Upper lobe of left lung (tissue), 6 donors: ENCODE measurements at regions not wholly inside any gene's neighbourhood (a gene's known extent, or its start where the extent isn't known, plus 50 kb on each side); places are given as distances from the start of the nearest gene placed in this dataset.

Source experiments
- ATAC-seq, 2 donors: fragments of 200-7000 bp; cut with Tn5 transposase; one replicate each; pipeline ENCODE4 v1.9.1; 2022; ENCODE audit warnings: mild to moderate bottlenecking in 2 of 2, moderate library complexity in 2 of 2; ENCODE audit not compliant: low FRiP score in 2 of 2
- DNase-seq, 2 donors: peaks; one replicate each; pipeline ENCODE4 v3.0.0-alpha.2; 2019 to 2020
- H3K27ac ChIP-seq, 4 donors: fragments of 200-600 bp; sonication (generic); one replicate each; pipeline ENCODE4 v1.5.1; 2016 to 2019
- H3K27me3 ChIP-seq, 4 donors: fragments of 200-600 bp; sonication (generic); one replicate each; pipeline ENCODE4 v1.5.1; 2017 to 2019
- H3K36me3 ChIP-seq, 4 donors: fragments of 200-600 bp; sonication (generic); one replicate each; pipeline ENCODE4 v1.5.1; 2016 to 2019
- H3K4me1 ChIP-seq, 4 donors: fragments of 200-600 bp; sonication (generic); one replicate each; pipeline ENCODE4 v1.5.1; 2018 to 2019
- H3K4me3 ChIP-seq, 4 donors: fragments of 200-600 bp; sonication (generic); one replicate each; pipeline ENCODE4 v1.5.1; 2017 to 2019; ENCODE audit warnings: mild to moderate bottlenecking in 2 of 4, moderate library complexity in 1 of 4
- H3K9me3 ChIP-seq, 4 donors: fragments of 200-600 bp; sonication (generic); one replicate each; pipeline ENCODE4 v1.5.1; 2018 to 2019
- EP300 ChIP-seq, 4 donors: sonication (generic); formaldehyde crosslinking; IDR thresholded peaks; one replicate each; pipeline ENCODE4 v1.5.1; 2017; ENCODE audit warnings: antibody characterized with exemption in 4 of 4, control low read depth in 2 of 4
- POLR2A ChIP-seq, 4 donors: fragments of 450-650 bp; IDR thresholded peaks; one replicate each; pipeline ENCODE4 v1.5.1; 2016 to 2017; ENCODE audit warnings: antibody characterized with exemption in 4 of 4, mild to moderate bottlenecking in 2 of 4
- POLR2AphosphoS5 ChIP-seq, 2 donors: sonication (generic); formaldehyde crosslinking; IDR thresholded peaks; one replicate each; pipeline ENCODE4 v1.5.1; 2017; ENCODE audit warnings: antibody characterized with exemption in 2 of 2
- WGBS, 2 donors: methylation state at CpG; one replicate each; pipeline ENCODE4 v1.1.5; 2017 to 2018; 5-methylcytosine and 5-hydroxymethylcytosine counted together
- TF ChIP-seq, protein P1 (sequence below), 6 experiments: fragments of 450-650 bp in 4 of 6; fragments of 200-600 bp in 2 of 6; sonication (generic) in 2 of 6; IDR thresholded peaks; one replicate each; pipeline ENCODE4 v1.5.1; 2016 to 2019; ENCODE audit warnings: antibody characterized with exemption in 6 of 6
- donor health status: DM: no; HTN: no; CAD: no; lungs with moderate emphysema.
- donor health status: DM: no; HTN: yes; CAD: no; lungs with severe emphysema.

DNA sequence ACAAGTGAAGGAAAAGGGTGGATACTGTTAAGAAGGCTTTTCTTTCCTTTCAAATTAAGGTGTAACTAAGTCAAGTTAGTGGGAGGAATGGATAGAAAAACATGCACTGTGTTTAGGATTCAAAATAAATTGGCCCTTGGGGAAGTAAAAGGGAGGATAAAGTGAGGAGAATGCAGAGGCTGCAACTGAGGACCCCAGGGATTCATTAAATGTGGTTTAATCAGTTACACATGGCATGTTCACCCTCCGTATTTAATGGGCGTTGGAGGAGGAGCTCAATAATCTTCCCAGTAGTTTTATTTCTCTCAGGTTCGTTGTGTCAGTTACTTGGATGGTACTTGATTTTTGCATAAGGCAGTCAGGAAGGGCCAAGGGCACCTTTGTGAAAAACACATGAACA, 966.3 kb downstream of the JRKL start:
- no peaks in the 10 kb centered on the region for H3K9me3 ChIP-seq
- DNase-seq (no peak), ATAC-seq (no peak)
- 68 to 77% methylated on average over 3 of the region's 3 CpGs for WGBS, 2 donors
- H3K4me1 ChIP-seq = no peaks in the 10 kb centered on the region
- no peak overlapping the region for H3K4me3 ChIP-seq
- TF ChIP-seq, protein P1, sequence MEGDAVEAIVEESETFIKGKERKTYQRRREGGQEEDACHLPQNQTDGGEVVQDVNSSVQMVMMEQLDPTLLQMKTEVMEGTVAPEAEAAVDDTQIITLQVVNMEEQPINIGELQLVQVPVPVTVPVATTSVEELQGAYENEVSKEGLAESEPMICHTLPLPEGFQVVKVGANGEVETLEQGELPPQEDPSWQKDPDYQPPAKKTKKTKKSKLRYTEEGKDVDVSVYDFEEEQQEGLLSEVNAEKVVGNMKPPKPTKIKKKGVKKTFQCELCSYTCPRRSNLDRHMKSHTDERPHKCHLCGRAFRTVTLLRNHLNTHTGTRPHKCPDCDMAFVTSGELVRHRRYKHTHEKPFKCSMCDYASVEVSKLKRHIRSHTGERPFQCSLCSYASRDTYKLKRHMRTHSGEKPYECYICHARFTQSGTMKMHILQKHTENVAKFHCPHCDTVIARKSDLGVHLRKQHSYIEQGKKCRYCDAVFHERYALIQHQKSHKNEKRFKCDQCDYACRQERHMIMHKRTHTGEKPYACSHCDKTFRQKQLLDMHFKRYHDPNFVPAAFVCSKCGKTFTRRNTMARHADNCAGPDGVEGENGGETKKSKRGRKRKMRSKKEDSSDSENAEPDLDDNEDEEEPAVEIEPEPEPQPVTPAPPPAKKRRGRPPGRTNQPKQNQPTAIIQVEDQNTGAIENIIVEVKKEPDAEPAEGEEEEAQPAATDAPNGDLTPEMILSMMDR (IDR thresholded peaks at IDR 0.05) = no peak
- TF ChIP-seq POLR2A (IDR thresholded peaks at IDR 0.05) (no peak), EP300 (IDR thresholded peaks at IDR 0.05) (no peak), POLR2AphosphoS5 (IDR thresholded peaks at IDR 0.05) (no peak)
- H3K27ac ChIP-seq = no peak overlapping the region
- H3K27me3 ChIP-seq = no peaks in the 10 kb centered on the region
- H3K36me3 ChIP-seq = no peaks in the 10 kb centered on the region

DNA sequence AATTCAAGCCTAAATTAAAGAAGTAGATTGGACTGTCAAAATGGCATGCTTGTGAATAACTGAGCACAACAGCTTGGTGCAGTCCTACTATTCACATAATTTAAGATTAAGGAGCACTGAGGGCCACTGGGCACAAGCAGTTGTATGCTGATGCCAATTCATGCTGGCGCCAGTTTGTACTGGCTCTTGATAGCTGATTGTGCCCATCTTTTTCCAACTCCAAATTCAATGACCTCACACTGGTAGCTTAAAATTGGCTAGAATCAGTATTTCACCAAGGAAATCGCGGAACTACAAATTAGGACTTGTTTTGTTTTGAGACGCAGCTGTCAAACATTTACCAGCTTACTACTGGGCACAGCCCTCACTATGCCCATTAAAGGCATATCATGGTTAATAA, 969.2 kb downstream of the JRKL start:
- Histone ChIP-seq H3K4me1 (no peaks in the 10 kb centered on the region), H3K27ac (no peak overlapping the region), H3K36me3 (no peaks in the 10 kb centered on the region), H3K4me3 (no peak overlapping the region), H3K27me3 (no peaks in the 10 kb centered on the region), H3K9me3 (no peaks in the 10 kb centered on the region)
- DNase-seq (no peak), ATAC-seq (no peak)
- TF ChIP-seq EP300 (IDR thresholded peaks at IDR 0.05) (no peak), POLR2AphosphoS5 (IDR thresholded peaks at IDR 0.05) (no peak), POLR2A (IDR thresholded peaks at IDR 0.05) (no peak)
- TF ChIP-seq, protein P1 (IDR thresholded peaks at IDR 0.05) = no peak
- 90 to 95% methylated on average over 4 of the region's 4 CpGs for WGBS, 2 donors

DNA sequence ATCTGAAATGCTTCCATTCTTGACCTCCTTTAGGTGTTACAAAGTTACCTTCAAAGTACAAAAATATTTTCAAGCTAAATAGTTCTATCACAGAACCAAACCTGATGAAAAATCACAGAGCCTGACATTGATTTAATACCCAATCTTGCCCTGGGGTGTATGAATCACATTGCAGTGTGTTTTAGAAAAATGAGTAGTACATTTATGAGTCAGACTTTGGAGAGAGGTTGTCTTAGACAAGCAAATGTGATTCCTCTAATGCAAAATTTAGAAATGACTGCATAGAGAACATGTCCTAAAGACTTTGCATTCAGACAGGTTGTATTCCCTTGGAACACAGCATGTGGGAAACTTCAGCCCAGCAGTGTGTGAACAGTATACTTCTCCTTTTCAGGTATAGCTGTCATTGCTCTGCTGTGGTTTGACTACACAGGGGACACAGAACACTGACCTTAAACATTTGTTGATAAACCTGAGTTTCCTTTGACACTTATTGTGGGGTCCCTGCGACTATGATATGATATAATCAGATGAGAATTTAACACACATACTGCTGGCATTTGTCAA, 972.1 kb downstream of the JRKL start:
- Histone ChIP-seq H3K36me3 (no peaks in the 10 kb centered on the region), H3K4me3 (no peak overlapping the region), H3K4me1 (no peaks in the 10 kb centered on the region), H3K9me3 (peaks cover 0 to 5% (median 0%) of the 10 kb centered on the region in 4 donors), H3K27me3 (no peaks in the 10 kb centered on the region), H3K27ac (no peak overlapping the region)
- ATAC-seq = no peak
- no peak for DNase-seq
- WGBS, 2 donors = 64 to 77% methylated on average over 1 of the region's 1 CpG
- TF ChIP-seq, protein P1 (IDR thresholded peaks at IDR 0.05) = no peak
- no peak for TF ChIP-seq EP300 (IDR thresholded peaks at IDR 0.05)
- no peak for TF ChIP-seq POLR2A (IDR thresholded peaks at IDR 0.05)
- TF ChIP-seq POLR2AphosphoS5 (IDR thresholded peaks at IDR 0.05) = no peak

DNA sequence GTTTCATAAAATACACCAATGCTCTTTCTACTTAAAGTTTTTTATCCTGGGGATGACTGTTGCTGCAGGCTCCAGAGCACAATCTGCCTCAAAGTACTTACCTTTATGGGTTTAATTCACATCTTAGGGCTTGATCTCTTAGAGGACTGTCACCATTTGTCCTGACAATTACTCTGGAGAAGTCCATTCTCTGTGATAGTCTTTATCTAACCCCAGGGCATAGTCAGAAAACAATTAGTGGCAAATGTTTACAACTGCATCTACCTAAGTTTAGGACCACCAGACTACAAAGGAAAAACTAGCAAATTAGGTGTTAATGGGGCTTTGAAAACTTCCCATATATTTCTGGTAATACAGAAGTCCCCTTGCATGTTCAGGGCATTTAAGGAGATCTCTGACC, 973.5 kb downstream of the JRKL start:
- Histone ChIP-seq H3K36me3 (no peaks in the 10 kb centered on the region), H3K27me3 (no peaks in the 10 kb centered on the region), H3K4me3 (no peak overlapping the region), H3K4me1 (no peaks in the 10 kb centered on the region), H3K9me3 (peaks cover 0 to 12% (median 0%) of the 10 kb centered on the region in 4 donors), H3K27ac (no peak overlapping the region)
- ATAC-seq (no peak), DNase-seq (no peak)
- TF ChIP-seq POLR2A (IDR thresholded peaks at IDR 0.05) (no peak), EP300 (IDR thresholded peaks at IDR 0.05) (no peak), POLR2AphosphoS5 (IDR thresholded peaks at IDR 0.05) (no peak)
- TF ChIP-seq, protein P1 (IDR thresholded peaks at IDR 0.05) = no peak

- ATAC-seq (no peak), DNase-seq (no peak)
- Histone ChIP-seq H3K4me1 (no peaks in the 10 kb centered on the region), H3K27me3 (no peaks in the 10 kb centered on the region), H3K27ac (no peak overlapping the region), H3K4me3 (no peak overlapping the region), H3K9me3 (peaks cover 0 to 12% (median 0%) of the 10 kb centered on the region in 4 donors), H3K36me3 (no peaks in the 10 kb centered on the region)
- 21 to 27% methylated on average over 1 of the region's 1 CpG for WGBS, 2 donors
- TF ChIP-seq, protein P1 (IDR thresholded peaks at IDR 0.05) = no peak
- no peak for TF ChIP-seq POLR2A (IDR thresholded peaks at IDR 0.05)
- TF ChIP-seq EP300 (IDR thresholded peaks at IDR 0.05) = no peak
- TF ChIP-seq POLR2AphosphoS5 (IDR thresholded peaks at IDR 0.05) = no peak
These were observed 974.2 kb downstream of the JRKL start for GRCh38 chr11:97364047-97364446.
